Activated CD4-positive, CD25-positive, alpha-beta regulatory T cell (primary cell): ENCODE measurements at regions not wholly inside any gene's neighbourhood (a gene's known extent, or its start where the extent isn't known, plus 50 kb on each side); places are given as distances from the start of the nearest gene placed in this dataset.

Experiments
- DNase-seq, 4 experiments: peaks; one replicate each; lab custom pipeline; 2025; lab: John Stamatoyannopoulos, UW

- no peak for DNase-seq
These were observed 181.1 kb downstream of the TGFB2 start for GRCh38 chr1:218526198-218526580.

- DNase-seq = no peak
These were observed 182.6 kb downstream of the TGFB2 start for GRCh38 chr1:218527737-218528136.

- DNase-seq = no peak
These were observed 184.6 kb downstream of the TGFB2 start for GRCh38 chr1:218529646-218530300.

DNA sequence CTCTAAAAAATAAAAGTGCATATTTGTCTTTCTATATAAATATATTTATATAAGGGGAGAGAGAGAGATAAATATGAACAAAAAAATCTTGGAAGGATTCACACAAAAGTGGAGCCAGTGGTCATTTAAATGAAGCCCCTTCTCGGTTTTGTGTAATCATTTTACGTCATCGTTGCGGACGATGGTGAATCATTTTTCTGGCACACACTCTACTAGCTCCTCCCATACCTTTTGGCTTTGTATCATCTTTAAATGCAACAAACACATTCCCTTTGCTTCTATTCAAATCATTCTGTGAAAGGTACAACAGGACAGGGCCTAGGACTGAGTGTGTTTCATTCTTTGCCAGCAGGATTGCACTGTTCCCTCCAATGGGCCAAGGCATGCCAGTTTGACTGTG lies 186.8 kb downstream of the TGFB2 start:
- DNase-seq = no peak

GRCh38 chr1:218536296-218536986 lies 191.3 kb downstream of the TGFB2 start:
- DNase-seq = no peak

- DNase-seq = no peak
These were observed 192.2 kb downstream of the TGFB2 start for GRCh38 chr1:218537122-218537913.

GRCh38 chr1:218538341-218538740 lies 193.2 kb downstream of the TGFB2 start:
- DNase-seq = no peak

DNA sequence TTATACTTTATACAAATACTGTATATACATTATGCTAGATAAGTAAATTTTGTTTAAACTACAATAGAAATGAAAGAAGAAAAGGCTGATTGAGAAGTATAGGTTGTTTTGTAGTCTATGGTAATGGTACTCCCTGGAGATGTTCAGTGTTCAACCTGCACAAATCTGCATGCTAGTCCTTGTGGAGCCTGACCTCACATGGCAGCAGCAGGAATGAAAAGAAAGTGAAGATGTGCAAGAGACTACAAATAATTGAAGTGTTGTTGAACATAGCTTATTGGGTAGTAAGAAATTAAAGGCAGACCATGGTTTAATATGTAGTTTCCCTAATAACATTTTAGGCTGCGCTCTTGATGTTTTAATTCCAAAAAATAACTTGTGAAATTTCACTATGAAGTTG lies 201.2 kb downstream of the TGFB2 start:
- DNase-seq = no peak

DNA sequence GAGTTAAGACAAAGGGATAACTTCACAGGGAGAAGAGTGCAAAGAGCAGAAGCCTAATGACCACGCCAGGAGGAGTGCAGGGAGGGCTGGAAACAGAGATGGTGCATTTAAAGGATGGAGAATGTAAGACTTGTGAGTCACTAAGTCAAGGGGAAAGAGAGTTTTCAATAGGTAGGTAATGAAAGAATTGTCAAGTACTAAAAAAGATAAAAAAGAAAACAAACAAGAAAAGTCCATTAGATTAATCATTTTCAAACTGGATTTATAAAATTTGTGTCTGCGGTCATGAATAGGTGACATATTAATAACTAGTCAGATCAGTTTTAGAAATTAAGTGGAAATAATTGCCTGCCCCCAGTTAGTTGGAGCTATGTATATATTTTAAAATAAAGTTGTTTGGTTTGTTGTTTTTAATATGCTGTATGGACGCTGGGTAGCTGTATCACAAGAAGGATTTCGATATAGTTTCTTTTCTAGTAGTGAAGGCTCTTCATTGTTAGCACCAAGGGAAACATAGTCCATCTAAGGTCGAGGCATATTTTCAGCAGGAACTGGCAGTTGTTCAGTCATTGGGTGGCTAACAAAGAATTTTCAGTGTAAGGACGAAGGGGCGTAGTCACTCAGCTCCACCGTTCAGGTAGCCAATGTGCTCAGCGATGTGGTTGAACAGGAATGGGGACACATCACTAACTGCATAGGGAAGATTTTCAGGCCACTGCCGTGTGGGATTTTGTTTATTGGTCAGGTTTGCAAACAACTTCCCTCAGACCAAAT lies 203.0 kb downstream of the TGFB2 start:
- no peak for DNase-seq

DNA sequence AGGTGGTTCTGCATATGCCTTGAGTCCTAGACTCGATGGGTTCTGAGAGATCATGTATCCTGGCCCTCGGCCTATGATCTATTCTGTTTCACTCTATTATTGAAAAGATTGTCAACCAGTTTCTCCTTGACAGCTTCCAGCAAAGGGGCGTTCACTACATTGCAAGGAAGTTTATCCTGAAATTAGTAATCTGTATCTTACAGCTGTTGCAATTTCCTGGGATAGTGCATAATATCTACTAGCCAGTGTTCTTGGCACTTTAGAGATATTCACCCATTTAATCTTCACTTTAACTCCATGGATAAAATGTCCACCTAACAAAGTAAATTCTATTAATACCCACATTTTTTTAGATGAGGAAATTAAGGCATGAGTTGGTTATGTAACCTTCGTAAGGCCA lies 203.6 kb downstream of the TGFB2 start:
- DNase-seq = no peak

- no peak for DNase-seq
These were observed 208.1 kb downstream of the TGFB2 start for GRCh38 chr1:218553197-218553596.

DNA sequence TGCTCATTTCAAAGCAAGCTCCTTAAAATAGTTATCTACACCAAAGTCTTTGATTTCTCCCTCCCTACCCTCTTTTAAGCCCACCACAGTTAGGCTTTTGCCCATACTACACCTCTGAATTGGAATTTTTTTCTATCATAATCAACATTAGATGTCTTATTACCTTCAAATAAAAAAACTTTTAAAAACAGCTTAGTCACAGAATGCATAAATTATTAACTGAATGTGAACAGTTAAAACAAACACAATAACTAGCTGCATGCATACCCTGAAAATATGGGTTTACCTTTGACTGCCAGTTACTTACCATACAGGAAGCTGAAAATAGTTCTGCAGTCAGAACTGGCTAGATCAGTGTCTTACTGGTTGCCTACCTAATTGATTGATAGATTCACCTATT lies 210.9 kb downstream of the TGFB2 start:
- DNase-seq = no peak

DNA sequence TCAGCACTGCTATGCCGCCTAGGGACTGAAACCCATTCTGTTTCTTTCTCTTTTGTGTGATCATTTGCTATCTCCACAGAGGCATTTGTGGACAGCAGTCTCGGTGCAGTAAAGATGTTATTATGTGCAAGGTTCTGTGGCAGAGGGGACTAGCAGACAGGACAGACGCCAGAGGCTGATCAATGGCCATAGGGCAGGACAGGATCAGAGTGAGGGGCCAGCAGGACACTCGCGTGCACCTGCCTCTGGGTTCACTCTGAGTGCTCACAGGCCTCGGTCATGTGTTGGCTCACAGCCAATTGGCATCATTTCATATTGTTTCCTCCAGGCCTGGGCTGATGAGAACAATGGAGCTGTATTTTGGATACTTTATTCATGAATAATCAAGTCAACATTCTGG lies 212.6 kb downstream of the TGFB2 start:
- DNase-seq = no peak

GRCh38 chr1:218558271-218558810 lies 213.2 kb downstream of the TGFB2 start:
- DNase-seq = no peak

GRCh38 chr1:218565377-218565776 lies 220.2 kb downstream of the TGFB2 start:
- no peak for DNase-seq

DNA sequence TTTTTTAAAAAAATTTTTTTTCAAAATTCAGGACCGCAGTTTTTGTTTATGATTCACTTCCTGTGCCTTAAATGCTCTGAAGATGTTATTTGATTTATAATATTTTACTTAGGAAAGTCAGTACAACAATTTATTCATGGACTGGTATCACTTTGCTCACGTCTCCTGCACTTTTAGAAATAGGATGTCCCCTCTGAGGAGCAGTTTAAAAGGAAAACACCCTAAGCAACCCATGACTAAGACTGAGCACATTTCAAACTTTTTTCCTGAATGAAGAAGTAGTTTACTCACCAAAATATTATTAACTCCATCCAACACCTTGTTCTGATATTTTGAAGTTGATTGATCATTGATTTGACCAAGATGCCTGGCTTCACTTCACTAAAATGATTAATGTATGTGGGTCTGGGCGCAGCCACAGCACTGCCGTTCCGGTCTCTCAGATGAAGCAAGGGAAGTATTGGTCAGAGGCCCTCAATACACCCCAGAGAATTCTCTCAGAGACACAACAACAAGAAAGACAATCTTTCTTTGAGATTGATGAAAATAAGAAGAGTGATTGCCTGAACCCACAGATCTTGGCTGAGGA lies 223.9 kb downstream of the TGFB2 start:
- DNase-seq = no peak

DNA sequence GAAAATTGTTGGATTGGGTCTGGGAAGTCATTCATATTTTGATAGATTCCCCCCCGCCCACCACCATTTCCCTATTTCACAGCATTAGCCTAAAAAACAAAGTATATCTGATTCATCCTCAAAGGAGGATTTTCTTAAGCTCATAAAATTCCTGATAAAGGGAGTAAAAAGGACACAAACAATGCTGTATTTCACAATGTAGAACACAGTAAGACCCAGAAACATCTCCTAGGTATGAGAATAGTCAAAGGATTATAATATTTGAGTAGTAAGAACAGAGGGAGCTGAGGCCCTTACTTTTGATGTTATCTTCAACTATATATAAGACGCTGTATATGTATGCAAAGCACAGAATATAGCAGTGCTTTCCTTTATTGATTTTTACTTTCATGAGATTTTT lies 225.3 kb downstream of the TGFB2 start:
- no peak for DNase-seq

DNA sequence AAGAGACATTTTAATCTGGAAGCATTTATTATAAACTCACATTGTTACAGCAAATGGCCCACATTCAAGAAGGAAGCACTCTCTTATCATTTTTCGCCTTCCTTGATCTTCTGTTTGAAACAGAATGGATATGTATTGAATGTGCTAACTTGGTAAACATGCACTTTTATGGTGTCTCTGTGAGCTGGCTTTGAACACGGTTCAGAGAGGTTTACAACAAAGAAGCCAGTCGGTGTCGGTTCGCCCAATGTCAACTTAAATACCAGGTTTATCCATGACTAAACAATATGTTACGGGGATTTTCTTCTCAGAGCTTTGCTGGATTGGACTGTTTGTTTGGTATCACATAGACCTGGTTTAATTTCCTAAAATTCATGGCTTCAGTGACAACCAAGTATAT lies 226.4 kb downstream of the TGFB2 start:
- no peak for DNase-seq

GRCh38 chr1:218572050-218572449 lies 226.9 kb downstream of the TGFB2 start:
- no peak for DNase-seq

DNA sequence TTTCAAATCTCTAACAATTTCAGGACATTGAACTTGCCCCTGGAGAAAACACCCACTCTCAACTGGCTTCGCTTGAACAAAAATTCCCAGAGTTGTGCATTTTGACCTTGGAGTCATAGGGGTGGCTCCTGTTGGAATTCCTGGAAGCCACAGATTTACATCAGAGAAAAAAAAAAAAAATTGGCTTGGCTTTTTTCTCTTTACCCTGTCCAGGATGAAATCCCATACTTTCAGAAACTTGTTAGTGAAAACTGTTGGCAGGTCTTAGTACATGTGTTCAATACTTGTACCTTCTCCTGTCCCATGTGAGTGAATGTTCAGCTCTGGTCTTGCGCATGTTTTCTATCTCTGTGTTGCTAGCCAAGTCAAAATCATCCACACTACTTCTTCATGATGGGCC lies 228.8 kb downstream of the TGFB2 start:
- DNase-seq = no peak

- no peak for DNase-seq
These were observed 229.9 kb downstream of the TGFB2 start for GRCh38 chr1:218575079-218575478.

DNA sequence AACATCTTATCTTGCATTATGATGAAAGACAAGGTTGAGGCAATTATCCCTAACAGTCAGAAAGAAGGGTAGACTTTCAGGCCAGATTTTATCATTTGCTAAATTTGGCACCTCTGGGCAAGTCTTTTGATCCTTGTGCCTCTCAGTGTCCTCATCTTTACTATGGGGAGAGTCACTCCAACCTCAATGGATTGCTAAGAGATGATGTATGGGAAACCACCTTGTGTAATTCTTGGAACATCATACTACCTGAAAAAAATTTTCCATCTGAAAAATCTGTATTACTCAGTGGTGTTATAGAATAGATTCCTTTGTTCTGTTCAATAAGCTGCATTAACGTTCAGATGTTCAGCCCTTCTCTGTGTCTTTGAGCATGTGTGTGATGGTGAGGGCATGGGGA lies 230.7 kb downstream of the TGFB2 start:
- DNase-seq = no peak
